Endometrial microvascular endothelial cells (primary cell): ENCODE measurements at regions not wholly inside any gene's neighbourhood (a gene's known extent, or its start where the extent isn't known, plus 50 kb on each side); places are given as distances from the start of the nearest gene placed in this dataset.

Experiments
- in situ Hi-C: cut with HindIII; loops from 2 replicates; pipeline ENCODE4 v1.10.0; 2017; ENCODE audit warnings: low sequenced_read_pairs, low pct_unique_long_range_greater_than_20kb; ENCODE audit errors: inconsistent ontology term

GRCh38 chr5:164431634-164432304 lies 926.4 kb downstream of the MAT2B start:
- in situ Hi-C loops = no loop called here

GRCh38 chr5:164433106-164433870 lies 927.9 kb downstream of the MAT2B start:
- in situ Hi-C loops = no loop called here

GRCh38 chr5:164435576-164435975 lies 930.2 kb downstream of the MAT2B start:
- in situ Hi-C loops = no loop called here

- in situ Hi-C loops = no loop called here
Measured at GRCh38 chr5:164439799-164440198, 934.4 kb downstream of the MAT2B start.

GRCh38 chr5:164449460-164449859 lies 944.0 kb downstream of the MAT2B start:
- in situ Hi-C loops = no loop called here

GRCh38 chr5:164466033-164466432 lies 960.6 kb downstream of the MAT2B start:
- in situ Hi-C loops = no loop called here

- in situ Hi-C loops = no loop called here
Measured at GRCh38 chr5:164470312-164470711, 964.9 kb downstream of the MAT2B start.

GRCh38 chr5:164472165-164472564 lies 966.7 kb downstream of the MAT2B start:
- in situ Hi-C loops = no loop called here

GRCh38 chr5:164475339-164475977 lies 970.0 kb downstream of the MAT2B start:
- in situ Hi-C loops = loop anchor here (25.0 kb wide), 1 partner anchor 788 kb away; no protein-coding TSS in a partner anchor

- in situ Hi-C loops = loop anchor here (25.0 kb wide), 1 partner anchor 794 kb away; no protein-coding TSS in a partner anchor
Measured at GRCh38 chr5:164481270-164481669, 975.9 kb downstream of the MAT2B start.

- in situ Hi-C loops = loop anchor here (25.0 kb wide), 1 partner anchor 795 kb away; no protein-coding TSS in a partner anchor
Measured at GRCh38 chr5:164482351-164482750, 976.9 kb downstream of the MAT2B start.

- in situ Hi-C loops = loop anchor here (25.0 kb wide), 1 partner anchor 798 kb away; no protein-coding TSS in a partner anchor
Measured at GRCh38 chr5:164484948-164485347, 979.5 kb downstream of the MAT2B start.

- in situ Hi-C loops = loop anchor here (25.0 kb wide), 1 partner anchor 801 kb away; no protein-coding TSS in a partner anchor
Measured at GRCh38 chr5:164487939-164488338, 982.5 kb downstream of the MAT2B start.

- in situ Hi-C loops = loop anchor here (25.0 kb wide), 1 partner anchor 810 kb away; no protein-coding TSS in a partner anchor
Measured at GRCh38 chr5:164497311-164498064, 992.1 kb downstream of the MAT2B start.

- in situ Hi-C loops = loop anchor here (25.0 kb wide), 1 partner anchor 811 kb away; no protein-coding TSS in a partner anchor
Measured at GRCh38 chr5:164498438-164498837, 993.0 kb downstream of the MAT2B start.

GRCh38 chr5:164500856-164501255 lies 995.4 kb downstream of the MAT2B start:
- in situ Hi-C loops = loop anchor here (25.0 kb wide), 1 partner anchor 939 kb away; no protein-coding TSS in a partner anchor

- in situ Hi-C loops = loop anchor here (25.0 kb wide), 1 partner anchor 939 kb away; no protein-coding TSS in a partner anchor
Measured at GRCh38 chr5:164501344-164501743, 995.9 kb downstream of the MAT2B start.

- in situ Hi-C loops = loop anchor here (25.0 kb wide), 1 partner anchor 942 kb away; no protein-coding TSS in a partner anchor
Measured at GRCh38 chr5:164504141-164504772, 998.8 kb downstream of the MAT2B start.
